ENCODE measurements at regions not wholly inside any gene's neighbourhood (a gene's known extent, or its start where the extent isn't known, plus 50 kb on each side); places are given as distances from the start of the nearest gene placed in this dataset.

DNA sequence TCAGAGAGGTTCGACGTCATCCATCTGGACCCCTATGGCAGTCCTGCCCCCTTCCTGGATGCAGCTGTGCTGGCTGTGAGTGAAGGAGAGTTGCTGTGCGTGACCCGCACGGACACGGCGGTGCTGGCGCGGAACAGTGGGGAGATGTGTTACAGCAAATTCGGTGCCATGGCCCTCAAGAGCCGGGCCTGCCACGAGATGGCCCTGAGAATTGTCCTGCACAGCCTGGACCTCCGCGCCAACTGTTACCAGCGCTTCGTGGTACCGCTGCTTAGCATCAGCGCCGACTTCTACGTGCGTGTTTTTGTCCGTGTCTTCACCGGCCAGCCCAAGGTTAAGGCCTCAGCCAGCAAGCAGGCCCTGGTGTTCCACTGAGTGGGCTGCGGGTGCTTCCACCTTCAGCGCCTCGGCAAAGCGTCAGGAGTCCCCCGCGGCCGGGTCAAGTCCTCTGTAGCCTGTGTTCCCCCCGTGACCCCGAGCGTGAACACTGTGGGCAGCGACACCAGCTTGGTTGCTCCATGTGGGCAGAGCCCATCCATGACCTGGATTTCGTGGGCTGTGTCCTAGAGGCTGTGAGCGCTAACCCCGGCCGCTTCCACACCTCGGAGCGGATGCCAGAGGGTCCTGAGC lies 186.7 kb upstream of the SLITRK2 start:
- TF ChIP-seq EZH2 (IDR thresholded peaks at IDR 0.05; ENCODE audit: low read length), result no peak
- TF ChIP-seq, protein P1, sequence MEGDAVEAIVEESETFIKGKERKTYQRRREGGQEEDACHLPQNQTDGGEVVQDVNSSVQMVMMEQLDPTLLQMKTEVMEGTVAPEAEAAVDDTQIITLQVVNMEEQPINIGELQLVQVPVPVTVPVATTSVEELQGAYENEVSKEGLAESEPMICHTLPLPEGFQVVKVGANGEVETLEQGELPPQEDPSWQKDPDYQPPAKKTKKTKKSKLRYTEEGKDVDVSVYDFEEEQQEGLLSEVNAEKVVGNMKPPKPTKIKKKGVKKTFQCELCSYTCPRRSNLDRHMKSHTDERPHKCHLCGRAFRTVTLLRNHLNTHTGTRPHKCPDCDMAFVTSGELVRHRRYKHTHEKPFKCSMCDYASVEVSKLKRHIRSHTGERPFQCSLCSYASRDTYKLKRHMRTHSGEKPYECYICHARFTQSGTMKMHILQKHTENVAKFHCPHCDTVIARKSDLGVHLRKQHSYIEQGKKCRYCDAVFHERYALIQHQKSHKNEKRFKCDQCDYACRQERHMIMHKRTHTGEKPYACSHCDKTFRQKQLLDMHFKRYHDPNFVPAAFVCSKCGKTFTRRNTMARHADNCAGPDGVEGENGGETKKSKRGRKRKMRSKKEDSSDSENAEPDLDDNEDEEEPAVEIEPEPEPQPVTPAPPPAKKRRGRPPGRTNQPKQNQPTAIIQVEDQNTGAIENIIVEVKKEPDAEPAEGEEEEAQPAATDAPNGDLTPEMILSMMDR (optimal IDR thresholded peaks at IDR 0.05 in 1 of 3, IDR thresholded peaks at IDR 0.05 in 1 of 3, conservative IDR thresholded peaks at IDR 0.05 in 1 of 3; ENCODE audit: extremely low read depth in 1 of 3, insufficient read depth in 2 of 3, low read length in 3 of 3), result no peak
- Histone ChIP-seq H2AFZ (ENCODE audit: control insufficient read depth, low read length) (no peak overlapping the region), H3K4me3 (ENCODE audit: control insufficient read depth in 2 of 3, extremely low read depth in 1 of 3, insufficient read depth in 2 of 3, low read depth in 1 of 3, low read length in 3 of 3) (no peak overlapping the region), H3K79me2 (ENCODE audit: control insufficient read depth, insufficient read depth, low read length) (no peaks in the 10 kb centered on the region), H3K27me3 (ENCODE audit: control insufficient read depth, extremely low read depth, insufficient read depth, low read length) (no peaks in the 10 kb centered on the region), H4K20me1 (ENCODE audit: control insufficient read depth, extremely low read depth, insufficient read depth, low read length) (no peaks in the 10 kb centered on the region), H3K9ac (ENCODE audit: control insufficient read depth, extremely low read depth, insufficient read depth, low read length) (no peak overlapping the region), H3K9me1 (ENCODE audit: control insufficient read depth, extremely low read depth, insufficient read depth, low read length) (no peaks in the 10 kb centered on the region), H3K36me3 (ENCODE audit: control insufficient read depth in 2 of 2, extremely low read depth in 1 of 2, insufficient read depth in 2 of 2, low read length in 2 of 2) (no peaks in the 10 kb centered on the region), H3K4me2 (ENCODE audit: control insufficient read depth, extremely low read depth, insufficient read depth, low read depth, low read length) (no peak overlapping the region), H3K9me3 (ENCODE audit: control insufficient read depth, low read depth, low read length) (peaks cover 10% of the 10 kb centered on the region), H3K4me1 (ENCODE audit: control insufficient read depth, extremely low read depth, insufficient read depth, low read length) (no peaks in the 10 kb centered on the region), H3K27ac (ENCODE audit: control insufficient read depth, insufficient read depth, low read length) (no peak overlapping the region)
- FAIRE-seq, result no peak
- dilution Hi-C loops (cut with MboI; ENCODE audit: extremely low pct_ligation_motif_present, low sequenced_read_pairs), result no loop called here
- DNase-seq (ENCODE audit: low read depth, low spot score), result no peak

DNA sequence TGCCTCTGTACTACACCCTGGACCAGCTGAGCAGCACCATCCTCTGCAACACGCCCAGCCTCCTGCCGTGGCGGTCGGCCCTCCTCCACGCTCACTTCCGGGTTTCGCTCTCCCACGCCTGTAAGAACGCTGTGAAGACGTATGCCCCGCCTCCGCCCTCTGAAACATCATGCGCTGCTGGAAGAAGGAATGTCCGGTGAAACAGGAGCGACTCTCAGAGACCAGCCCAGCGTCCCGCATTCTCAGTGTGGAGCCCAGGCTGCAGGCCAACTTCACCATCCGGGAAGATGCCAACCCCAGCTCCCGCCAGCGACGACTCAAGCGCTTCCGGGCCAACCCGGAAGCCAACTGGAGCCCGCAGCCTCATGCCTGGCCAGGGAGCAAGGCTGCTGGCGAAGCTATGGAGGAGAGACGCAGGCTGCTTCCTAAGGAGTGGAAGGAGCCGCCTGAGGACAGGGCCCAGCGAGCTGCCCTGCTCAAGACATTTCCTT lies 186.1 kb upstream of the SLITRK2 start:
- Histone ChIP-seq H3K4me3 (ENCODE audit: control insufficient read depth in 2 of 3, extremely low read depth in 1 of 3, insufficient read depth in 2 of 3, low read depth in 1 of 3, low read length in 3 of 3) (no peak overlapping the region), H3K27me3 (ENCODE audit: control insufficient read depth, extremely low read depth, insufficient read depth, low read length) (no peaks in the 10 kb centered on the region), H3K36me3 (ENCODE audit: control insufficient read depth in 2 of 2, extremely low read depth in 1 of 2, insufficient read depth in 2 of 2, low read length in 2 of 2) (no peaks in the 10 kb centered on the region), H3K9me3 (ENCODE audit: control insufficient read depth, low read depth, low read length) (peaks cover 8% of the 10 kb centered on the region), H3K4me1 (ENCODE audit: control insufficient read depth, extremely low read depth, insufficient read depth, low read length) (no peaks in the 10 kb centered on the region), H4K20me1 (ENCODE audit: control insufficient read depth, extremely low read depth, insufficient read depth, low read length) (no peaks in the 10 kb centered on the region), H3K9me1 (ENCODE audit: control insufficient read depth, extremely low read depth, insufficient read depth, low read length) (no peaks in the 10 kb centered on the region), H3K27ac (ENCODE audit: control insufficient read depth, insufficient read depth, low read length) (no peak overlapping the region), H2AFZ (ENCODE audit: control insufficient read depth, low read length) (no peak overlapping the region), H3K9ac (ENCODE audit: control insufficient read depth, extremely low read depth, insufficient read depth, low read length) (no peak overlapping the region), H3K4me2 (ENCODE audit: control insufficient read depth, extremely low read depth, insufficient read depth, low read depth, low read length) (no peak overlapping the region), H3K79me2 (ENCODE audit: control insufficient read depth, insufficient read depth, low read length) (no peaks in the 10 kb centered on the region)
- FAIRE-seq (no peak), DNase-seq (ENCODE audit: low read depth, low spot score) (no peak)
- TF ChIP-seq, protein P1 (optimal IDR thresholded peaks at IDR 0.05 in 1 of 3, IDR thresholded peaks at IDR 0.05 in 1 of 3, conservative IDR thresholded peaks at IDR 0.05 in 1 of 3; ENCODE audit: extremely low read depth in 1 of 3, insufficient read depth in 2 of 3, low read length in 3 of 3), result no peak
- no peak for TF ChIP-seq EZH2 (IDR thresholded peaks at IDR 0.05; ENCODE audit: low read length)
- dilution Hi-C loops (cut with MboI; ENCODE audit: extremely low pct_ligation_motif_present, low sequenced_read_pairs), result no loop called here

All from keratinocyte (primary cell).